ENCODE measurements at regions not wholly inside any gene's neighbourhood (a gene's known extent, or its start where the extent isn't known, plus 50 kb on each side); places are given as distances from the start of the nearest gene placed in this dataset.

- no peak for TF ChIP-seq POLR2A (IDR thresholded peaks at IDR 0.05; ENCODE audit: low read length)
- TF ChIP-seq CEBPB (IDR thresholded peaks at IDR 0.05) = no peak
- TF ChIP-seq NR3C1 (IDR thresholded peaks at IDR 0.05) = no peak
- TF ChIP-seq RFX5 (IDR thresholded peaks at IDR 0.05) = no peak
- no peak for TF ChIP-seq MYC (IDR thresholded peaks at IDR 0.05; ENCODE audit: borderline replicate concordance, low read length)
- TF ChIP-seq CTCF (IDR thresholded peaks at IDR 0.05) = no peak
- no peak for TF ChIP-seq ESRRA (IDR thresholded peaks at IDR 0.05; ENCODE audit: borderline replicate concordance, low read length)
These were observed 71.0 kb upstream of the NANOS1 start for GRCh38 chr10:118958559-118958958.
